GM12891 (cell line): ENCODE measurements at regions not wholly inside any gene's neighbourhood (a gene's known extent, or its start where the extent isn't known, plus 50 kb on each side); places are given as distances from the start of the nearest gene placed in this dataset.

Experiments
- DNase-seq: peaks from one replicate; pipeline ENCODE4 v3.0.0; 2011; ENCODE audit warnings: low spot score; ENCODE audit not compliant: insufficient read length
- FAIRE-seq: peaks from 2 replicates; lab custom pipeline; 2011; peaks lifted over from hg19 to GRCh38; lab: Jason Lieb, UNC
- PAX5 ChIP-seq: IDR thresholded peaks from 2 replicates; pipeline ENCODE4 v1.6.1; 2011; ENCODE audit warnings: low read length, moderate library complexity, mild to moderate bottlenecking; ENCODE audit not compliant: insufficient read depth, severe bottlenecking
- POLR2A ChIP-seq: IDR thresholded peaks from 2 replicates; pipeline ENCODE4 v1.6.1; 2011; ENCODE audit warnings: low read depth, low read length, control low read depth
- POLR2AphosphoS5 ChIP-seq: IDR thresholded peaks from 2 replicates; pipeline ENCODE4 v1.6.1; 2011; ENCODE audit warnings: low read depth, low read length, control low read depth
- POU2F2 ChIP-seq: IDR thresholded peaks from 2 replicates; pipeline ENCODE4 v1.6.1; 2011; ENCODE audit warnings: low read depth, mild to moderate bottlenecking, control low read depth, low read length, moderate library complexity
- SPI1 ChIP-seq: IDR thresholded peaks from 2 replicates; pipeline ENCODE4 v1.6.1; 2011; ENCODE audit warnings: low read depth, low read length, control low read depth
- TAF1 ChIP-seq: IDR thresholded peaks from 2 replicates; pipeline ENCODE4 v1.6.1; 2011; ENCODE audit warnings: low read depth, low read length, control low read depth

DNA sequence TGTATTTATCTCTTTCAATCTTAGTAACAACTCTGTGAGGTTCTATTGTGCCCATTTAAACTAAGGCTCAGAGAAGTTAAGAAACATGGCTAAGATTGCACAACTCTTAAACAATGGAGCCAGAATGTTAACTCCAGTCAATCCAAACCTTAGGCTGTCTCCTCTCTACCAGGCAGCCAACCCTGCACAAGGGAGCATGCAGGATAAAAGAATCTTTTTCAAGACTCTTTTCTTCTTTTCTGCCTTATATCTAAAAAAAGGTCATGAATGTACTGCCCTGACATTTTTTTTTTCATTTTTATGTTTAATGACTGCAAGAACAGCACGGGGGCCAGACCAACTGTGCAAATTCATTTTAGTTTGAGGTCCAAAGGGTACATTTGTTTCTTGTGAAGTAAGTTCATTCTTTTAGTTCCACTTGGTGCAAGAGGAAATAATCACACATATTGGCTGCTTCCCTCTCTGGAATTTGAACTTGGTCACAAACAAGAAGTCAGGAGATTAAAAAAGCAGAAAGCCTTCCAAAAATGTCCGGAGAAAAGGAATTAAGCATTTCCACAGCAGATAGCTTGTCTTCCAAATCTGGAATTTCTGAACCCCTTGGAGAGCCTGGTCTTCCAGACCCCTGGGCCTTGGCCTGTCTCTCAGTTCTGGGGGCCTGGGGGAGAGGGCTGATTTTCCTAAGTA, 96.0 kb upstream of the RIOK3 start:
- TF ChIP-seq POLR2A (no peak), POU2F2 (no peak), SPI1 (no peak), TAF1 (no peak), PAX5 (no peak), POLR2AphosphoS5 (no peak)
- DNase-seq = no peak
- FAIRE-seq = no peak

DNA sequence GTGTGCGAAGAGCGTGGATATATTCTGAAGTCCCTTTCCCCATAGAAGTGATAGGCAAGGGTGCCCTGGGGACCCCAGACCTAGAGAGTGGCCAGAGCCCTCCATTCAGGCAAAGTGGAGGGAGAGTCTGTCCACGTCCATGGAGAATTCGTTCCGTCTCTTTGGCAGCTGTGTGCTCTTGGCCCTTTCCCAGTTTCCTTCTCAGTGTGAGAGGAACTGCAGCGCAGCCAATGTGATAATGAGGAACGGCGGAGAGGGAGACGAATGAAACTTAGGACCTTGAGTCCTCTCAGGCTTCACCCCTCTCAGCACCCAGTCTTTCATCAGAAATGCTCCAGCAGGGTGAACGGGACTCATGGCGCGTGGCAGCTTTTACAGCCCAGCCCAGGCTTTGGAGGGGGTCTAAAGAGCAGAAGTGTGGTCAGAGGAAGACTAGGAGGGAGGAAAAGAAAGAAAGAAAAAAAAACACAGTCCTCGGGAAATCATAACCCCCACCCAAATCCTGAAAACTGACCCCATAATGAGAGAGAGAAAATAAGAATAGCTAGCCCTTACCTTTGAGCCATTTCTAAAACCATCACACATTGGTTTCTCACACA, 95.0 kb upstream of the RIOK3 start:
- TF ChIP-seq POU2F2 (no peak), PAX5 (no peak)
- no peak for FAIRE-seq
- no peak for DNase-seq

DNA sequence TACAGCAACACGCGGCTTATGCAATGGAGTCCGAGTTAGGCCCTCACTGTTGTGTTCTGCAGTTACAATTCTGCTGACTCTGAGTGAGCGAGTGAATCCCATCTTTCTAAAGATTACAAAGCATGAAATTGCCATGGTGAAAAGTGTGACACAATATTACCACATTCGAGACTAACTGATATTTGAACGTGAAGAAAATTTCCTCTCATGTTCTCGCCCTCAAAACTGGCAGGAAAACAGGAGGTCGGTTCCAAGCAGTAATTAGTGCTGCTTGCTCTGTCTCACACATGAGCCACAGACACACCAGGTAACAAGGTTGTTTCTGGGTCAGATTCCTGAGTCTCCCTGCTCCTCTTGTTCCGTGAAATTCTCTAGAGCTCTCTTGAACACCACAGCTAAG, 93.7 kb upstream of the RIOK3 start:
- no peak for TF ChIP-seq SPI1
- no peak for TF ChIP-seq POLR2A
- TF ChIP-seq POLR2AphosphoS5 = no peak
- TF ChIP-seq PAX5 = no peak
- no peak for TF ChIP-seq POU2F2
- TF ChIP-seq TAF1 = no peak
- no peak for FAIRE-seq

GRCh38 chr18:23363865-23364570, 89.1 kb upstream of the RIOK3 start:
- no peak for FAIRE-seq

More for the DNA sequence above, 93.7 kb upstream of the RIOK3 start:
- no peak for DNase-seq

DNA sequence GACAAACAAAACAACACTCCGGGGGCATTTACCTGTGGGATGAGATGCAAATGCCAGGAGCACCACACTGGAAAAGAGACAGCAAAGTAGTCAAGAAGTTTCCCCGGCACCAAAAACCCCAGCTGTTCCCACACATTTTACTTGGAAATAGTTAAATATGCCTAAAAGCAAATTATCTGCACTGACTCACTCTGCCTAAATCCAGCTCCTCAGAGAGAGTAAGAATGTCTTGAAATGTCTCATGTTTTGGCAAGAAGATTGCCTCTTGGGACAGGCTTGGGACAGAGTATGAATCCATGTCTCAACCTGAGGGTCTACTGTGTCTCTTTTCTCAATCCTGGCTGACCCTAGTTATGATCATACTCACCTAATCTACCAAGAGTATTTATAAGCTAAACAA, 87.5 kb upstream of the RIOK3 start:
- DNase-seq (no peak), FAIRE-seq (no peak)
- no peak for TF ChIP-seq TAF1
- TF ChIP-seq PAX5 = no peak
- no peak for TF ChIP-seq POU2F2
- TF ChIP-seq SPI1 = no peak
- no peak for TF ChIP-seq POLR2AphosphoS5
- no peak for TF ChIP-seq POLR2A

More at GRCh38 chr18:23363865-23364570, 89.1 kb upstream of the RIOK3 start:
- TF ChIP-seq POLR2AphosphoS5 (no peak), POU2F2 (no peak), POLR2A (no peak), SPI1 (no peak), TAF1 (no peak), PAX5 (no peak)
- no peak for DNase-seq

GRCh38 chr18:23369266-23369665, 83.8 kb upstream of the RIOK3 start:
- FAIRE-seq = no peak
- no peak for DNase-seq
- TF ChIP-seq PAX5 (no peak), POLR2AphosphoS5 (no peak), POU2F2 (no peak), TAF1 (no peak), POLR2A (no peak)

GRCh38 chr18:23373570-23373969, 79.5 kb upstream of the RIOK3 start:
- DNase-seq (no peak), FAIRE-seq (no peak)
- TF ChIP-seq PAX5 = no peak
- TF ChIP-seq SPI1 = no peak
- TF ChIP-seq POU2F2 = no peak
- TF ChIP-seq POLR2AphosphoS5 = no peak
- no peak for TF ChIP-seq TAF1
- no peak for TF ChIP-seq POLR2A

DNA sequence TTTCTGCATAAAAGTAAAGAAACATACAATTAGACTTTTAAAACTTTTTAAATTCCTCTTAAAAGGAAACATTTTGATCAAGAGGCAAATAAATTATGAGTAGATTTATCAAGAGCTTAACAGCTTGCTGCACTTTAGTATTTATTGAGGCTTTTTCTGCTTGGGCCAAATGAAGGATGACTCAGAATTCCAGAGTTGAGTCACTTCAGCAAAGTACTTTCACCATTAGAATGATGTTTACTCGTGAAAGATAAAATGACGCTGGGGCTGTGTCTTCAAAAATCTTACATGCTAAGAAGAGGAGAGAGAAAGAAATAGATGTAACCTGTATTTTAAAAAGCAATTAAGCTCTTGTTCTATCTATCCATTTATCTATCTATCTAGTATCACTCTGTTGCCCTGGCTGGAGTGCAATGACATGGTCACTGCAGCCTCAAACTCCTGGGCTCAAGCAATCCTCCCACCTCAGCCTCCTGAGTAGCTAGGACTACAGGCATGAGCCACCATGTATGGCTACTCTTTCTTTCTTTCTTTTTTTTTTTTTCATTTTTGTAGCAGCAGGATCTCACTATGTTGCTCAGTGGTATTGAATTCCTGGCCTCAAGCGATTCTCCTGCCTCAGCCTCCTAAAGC, 75.3 kb upstream of the RIOK3 start:
- no peak for TF ChIP-seq POU2F2
- FAIRE-seq = no peak
- DNase-seq = no peak

DNA sequence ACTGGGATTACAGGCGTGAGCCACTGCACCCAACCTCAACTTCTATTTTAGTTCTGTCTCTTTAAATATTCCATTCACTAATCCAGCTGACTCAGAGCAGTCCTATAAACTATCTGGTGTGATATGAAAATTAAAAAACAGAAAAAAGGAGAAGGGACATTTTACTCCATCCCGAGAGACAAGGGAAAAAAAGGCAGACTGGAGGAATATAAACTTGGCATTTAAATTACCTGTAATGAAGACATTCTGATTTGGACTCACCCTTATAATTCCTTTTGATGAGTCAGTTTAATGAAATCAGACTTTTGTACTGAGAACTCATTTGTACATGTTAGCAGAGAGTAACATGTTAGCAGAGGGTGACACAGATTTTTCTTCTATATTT, 74.8 kb upstream of the RIOK3 start:
- DNase-seq (no peak), FAIRE-seq (no peak)
- no peak for TF ChIP-seq POU2F2
- no peak for TF ChIP-seq TAF1
- no peak for TF ChIP-seq SPI1
- TF ChIP-seq POLR2A = no peak
- TF ChIP-seq POLR2AphosphoS5 = no peak
- no peak for TF ChIP-seq PAX5

GRCh38 chr18:23380001-23380550, 73.0 kb upstream of the RIOK3 start:
- FAIRE-seq (no peak), DNase-seq (no peak)
- no peak for TF ChIP-seq PAX5
- TF ChIP-seq SPI1 = no peak
- no peak for TF ChIP-seq POLR2AphosphoS5
- no peak for TF ChIP-seq POU2F2
- TF ChIP-seq POLR2A = no peak
- TF ChIP-seq TAF1 = no peak
